A549 (cell line): ENCODE measurements at regions not wholly inside any gene's neighbourhood (a gene's known extent, or its start where the extent isn't known, plus 50 kb on each side); places are given as distances from the start of the nearest gene placed in this dataset.

Experiments used
- ATAC-seq, 2 experiments: fragments of 200-7000 bp in 1 of 2; fragments of >200 bp in 1 of 2; cut with Nextera tagmentation in 1 of 2; cut with Tn5 transposase in 1 of 2; 3 replicates each; pipeline versions ENCODE4 v1.8.0 to v1.9.1; 2018 to 2020; ENCODE audit warnings: mild to moderate bottlenecking in 1 of 2, moderate library complexity in 1 of 2
- CTCF ChIA-PET: fragments of 300-600 bp; sonication (Branson Sonifier 250); formaldehyde crosslinking; extraction: SDS; loops from one replicate; lab custom pipeline; 2021; ENCODE audit warnings: antibody characterized with exemption, inconsistent platforms; lab: Yijun Ruan, JAX
- POLR2A ChIA-PET: fragments of 350-600 bp; formaldehyde crosslinking; extraction: SDS; loops from one replicate; lab custom pipeline; 2021; ENCODE audit warnings: antibody characterized with exemption, inconsistent platforms; lab: Yijun Ruan, JAX
- DNase-seq, 2 experiments: peaks; one replicate each; pipeline versions ENCODE4 v3.0.0 to v3.0.0-alpha.2; 2011 to 2016; ENCODE audit warnings: low read depth in 1 of 2, low spot score in 1 of 2
- FAIRE-seq: peaks from 2 replicates; lab custom pipeline; 2011; peaks lifted over from hg19 to GRCh38; lab: Jason Lieb, UNC
- H3K27ac ChIP-seq, 2 experiments: fragments of >200 bp; sonication (Bioruptor Twin); formaldehyde crosslinking; 3 replicates each; pipeline ENCODE4 v1.5.1; 2016 to 2017
- H3K4me1 ChIP-seq: fragments of >200 bp; sonication (Bioruptor Twin); formaldehyde crosslinking; 3 replicates; pipeline ENCODE4 v1.6.1; 2016
- H3K4me2 ChIP-seq: fragments of >200 bp; sonication (Bioruptor Twin); formaldehyde crosslinking; 3 replicates; pipeline ENCODE4 v1.6.1; 2016
- H3K4me3 ChIP-seq: fragments of >200 bp; sonication (Bioruptor Twin); formaldehyde crosslinking; 3 replicates; pipeline ENCODE4 v1.5.1; 2016
- H3K9me3 ChIP-seq: fragments of >200 bp; sonication (Bioruptor Twin); formaldehyde crosslinking; 3 replicates; pipeline ENCODE4 v1.6.1; 2016
- BCL3 ChIP-seq: fragments of >200 bp; sonication (Bioruptor Twin); formaldehyde crosslinking; IDR thresholded peaks from 3 replicates; pipeline ENCODE4 v1.6.1; 2016
- E2F6 ChIP-seq: IDR thresholded peaks from 2 replicates; pipeline ENCODE4 v1.6.1; 2012; ENCODE audit warnings: low read depth, borderline replicate concordance
- FOSB ChIP-seq: fragments of 250-450 bp; sonication (Bioruptor Pico); IDR thresholded peaks from 2 replicates; pipeline ENCODE4 v1.5.0; 2020; ENCODE audit warnings: mild to moderate bottlenecking, moderate library complexity
- FOXS1 ChIP-seq: fragments of 250-450 bp; sonication (Bioruptor Pico); IDR thresholded peaks from 2 replicates; pipeline ENCODE4 v1.5.0; 2020; ENCODE audit warnings: mild to moderate bottlenecking, moderate library complexity
- GATA3 ChIP-seq: IDR thresholded peaks from 2 replicates; pipeline ENCODE4 v1.6.1; 2012; ENCODE audit warnings: borderline replicate concordance
- HDAC2 ChIP-seq: fragments of 200-600 bp; sonication (generic); IDR thresholded peaks from 2 replicates; pipeline ENCODE4 v1.6.1; 2016
- HOXB13 ChIP-seq: fragments of 250-450 bp; sonication (Bioruptor Pico); IDR thresholded peaks from 2 replicates; pipeline ENCODE4 v1.5.0; 2020; ENCODE audit warnings: low read depth, mild to moderate bottlenecking, moderate library complexity
- JUN ChIP-seq, 2 experiments: fragments of >200 bp; sonication (Bioruptor Twin); formaldehyde crosslinking; IDR thresholded peaks; 2 replicates in 1 of 2; 3 replicates in 1 of 2; pipeline ENCODE4 v1.6.1; 2016 to 2017
- JUNB ChIP-seq: fragments of >200 bp; sonication (Bioruptor Twin); formaldehyde crosslinking; IDR thresholded peaks from 2 replicates; pipeline ENCODE4 v1.6.1; 2016
- KDM1A ChIP-seq: fragments of 200-600 bp; sonication (generic); IDR thresholded peaks from 2 replicates; pipeline ENCODE4 v1.6.1; 2016; ENCODE audit warnings: low read depth, mild to moderate bottlenecking
- MAFK ChIP-seq: fragments of 450-650 bp; IDR thresholded peaks from 2 replicates; pipeline ENCODE4 v1.6.1; 2014; ENCODE audit not compliant: partially characterized antibody
- MAX ChIP-seq: IDR thresholded peaks from 2 replicates; pipeline ENCODE4 v1.6.1; 2012
- MAZ ChIP-seq: fragments of 150-350 bp; IDR thresholded peaks from 2 replicates; pipeline ENCODE4 v1.6.1; 2014; ENCODE audit warnings: antibody characterized with exemption, low read depth, low read length, borderline replicate concordance
- NFE2L2 ChIP-seq: fragments of 150-350 bp; conservative IDR thresholded peaks from 2 replicates; pipeline ENCODE4 v1.6.1; 2014; ENCODE audit warnings: low read length
- NR3C1 ChIP-seq: fragments of >200 bp; sonication (Bioruptor Twin); formaldehyde crosslinking; IDR thresholded peaks from 3 replicates; pipeline ENCODE4 v1.6.1; 2017
- PHF8 ChIP-seq: fragments of 200-600 bp; sonication (generic); IDR thresholded peaks from 2 replicates; pipeline ENCODE4 v1.6.1; 2016; ENCODE audit warnings: low read depth, mild to moderate bottlenecking, antibody characterized with exemption, moderate library complexity, borderline replicate concordance
- REST ChIP-seq: fragments of 200-600 bp; sonication (generic); IDR thresholded peaks from 2 replicates; pipeline ENCODE4 v1.6.1; 2016; ENCODE audit warnings: antibody characterized with exemption, mild to moderate bottlenecking, moderate library complexity
- USF2 ChIP-seq: fragments of 450-650 bp; IDR thresholded peaks from 2 replicates; pipeline ENCODE4 v1.6.1; 2014; ENCODE audit warnings: antibody characterized with exemption
- ZC3H11A ChIP-seq: fragments of 450-650 bp; IDR thresholded peaks from 2 replicates; pipeline ENCODE4 v1.6.1; 2014; ENCODE audit warnings: antibody characterized with exemption, mild to moderate bottlenecking
- ZNF302 ChIP-seq: fragments of 250-450 bp; sonication (Bioruptor Pico); IDR thresholded peaks from 2 replicates; pipeline ENCODE4 v1.9.0; 2021; ENCODE audit warnings: inconsistent platforms, mild to moderate bottlenecking, moderate library complexity
- WGBS: methylation state at CpG from one replicate; pipeline ENCODE4 v1.1.6; 2017; ENCODE audit errors: missing lambda C conversion rate; 5-methylcytosine and 5-hydroxymethylcytosine counted together
- TF ChIP-seq, protein P1 (sequence below): fragments of 150-350 bp; IDR thresholded peaks from 2 replicates; pipeline ENCODE4 v1.6.1; 2014; ENCODE audit warnings: low read depth, mild to moderate bottlenecking, low read length
- TF ChIP-seq, protein P2 (sequence below): fragments of 250-450 bp; sonication (Bioruptor Pico); IDR thresholded peaks from 2 replicates; pipeline ENCODE4 v1.5.0; 2020; ENCODE audit warnings: low read depth, mild to moderate bottlenecking, moderate library complexity
- TF ChIP-seq, protein P3 (sequence below): IDR thresholded peaks from 2 replicates; pipeline ENCODE4 v1.6.1; 2012

- FAIRE-seq (no peak), ATAC-seq (no peak), DNase-seq (no peak)
- ChIA-PET CTCF (no interaction called here), POLR2A (no interaction called here)
- no peak overlapping the region for H3K4me2 ChIP-seq
- H3K4me3 ChIP-seq = no peak overlapping the region
- H3K27ac ChIP-seq = no peak overlapping the region
- H3K4me1 ChIP-seq = no peaks in the 10 kb centered on the region
- no peaks in the 10 kb centered on the region for H3K9me3 ChIP-seq
- no peak for TF ChIP-seq HOXB13 (CRISPR knock-in tag)
- TF ChIP-seq PHF8 = no peak
- no peak for TF ChIP-seq MAFK
Observed at GRCh38 chr6:141033101-141033500, 1099.6 kb upstream of the GJE1 start.

GRCh38 chr6:141029908-141030307, 1102.8 kb upstream of the GJE1 start:
- WGBS = 81% methylated on average over 1 of the region's 1 CpG
- H3K4me3 ChIP-seq = no peak overlapping the region
- no peak for ATAC-seq

DNA sequence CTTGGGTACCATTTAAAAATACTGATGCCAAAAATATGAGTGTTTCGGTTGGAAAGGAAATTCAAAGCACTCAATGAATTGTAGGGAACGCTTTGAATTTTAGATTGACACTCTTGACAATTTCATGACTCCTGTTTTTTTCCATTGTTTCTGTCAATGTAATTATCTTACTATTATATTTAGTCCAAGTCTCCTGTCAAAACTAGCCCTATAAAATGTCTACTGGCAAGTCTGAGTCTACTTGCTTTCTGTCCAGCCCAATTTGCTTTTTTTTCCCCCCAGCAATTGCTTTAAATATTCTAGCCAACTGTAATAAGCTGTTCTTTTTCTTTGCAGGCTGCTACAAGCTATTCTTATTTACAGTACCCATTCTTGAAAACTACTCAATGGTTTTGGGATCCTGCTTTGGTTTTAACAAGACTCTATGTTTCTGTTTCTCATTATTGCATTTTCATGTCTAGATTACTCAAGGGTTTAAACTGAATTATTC, 1103.9 kb upstream of the GJE1 start:
- FAIRE-seq (no peak), DNase-seq (no peak), ATAC-seq (no peak)
- Histone ChIP-seq H3K4me1 (peaks cover 5% of the 10 kb centered on the region; the same call in 1 of the 3 replicates), H3K27ac (no peak overlapping the region), H3K4me3 (no peak overlapping the region), H3K4me2 (no peak overlapping the region), H3K9me3 (no peaks in the 10 kb centered on the region)
- 69% methylated on average over 2 of the region's 2 CpGs for WGBS
- CTCF ChIA-PET = no interaction called here
- no peak for TF ChIP-seq USF2
- no peak for TF ChIP-seq NR3C1
- TF ChIP-seq MAZ = no peak
- no peak for TF ChIP-seq JUN (IDR thresholded peaks at IDR 0.05)
- TF ChIP-seq ZNF302 (CRISPR knock-in tag) = no peak
- no peak for TF ChIP-seq GATA3
- TF ChIP-seq KDM1A = no peak
- TF ChIP-seq E2F6 = no peak
- no peak for TF ChIP-seq MAX
- TF ChIP-seq REST = no peak
- TF ChIP-seq HDAC2 = no peak
- no peak for TF ChIP-seq FOSB
- TF ChIP-seq, protein P1, sequence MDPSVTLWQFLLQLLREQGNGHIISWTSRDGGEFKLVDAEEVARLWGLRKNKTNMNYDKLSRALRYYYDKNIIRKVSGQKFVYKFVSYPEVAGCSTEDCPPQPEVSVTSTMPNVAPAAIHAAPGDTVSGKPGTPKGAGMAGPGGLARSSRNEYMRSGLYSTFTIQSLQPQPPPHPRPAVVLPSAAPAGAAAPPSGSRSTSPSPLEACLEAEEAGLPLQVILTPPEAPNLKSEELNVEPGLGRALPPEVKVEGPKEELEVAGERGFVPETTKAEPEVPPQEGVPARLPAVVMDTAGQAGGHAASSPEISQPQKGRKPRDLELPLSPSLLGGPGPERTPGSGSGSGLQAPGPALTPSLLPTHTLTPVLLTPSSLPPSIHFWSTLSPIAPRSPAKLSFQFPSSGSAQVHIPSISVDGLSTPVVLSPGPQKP = no peak
- TF ChIP-seq BCL3 = no peak
- TF ChIP-seq ZC3H11A = no peak
- no peak for TF ChIP-seq JUNB
- no peak for TF ChIP-seq NFE2L2
- TF ChIP-seq, protein P2, sequence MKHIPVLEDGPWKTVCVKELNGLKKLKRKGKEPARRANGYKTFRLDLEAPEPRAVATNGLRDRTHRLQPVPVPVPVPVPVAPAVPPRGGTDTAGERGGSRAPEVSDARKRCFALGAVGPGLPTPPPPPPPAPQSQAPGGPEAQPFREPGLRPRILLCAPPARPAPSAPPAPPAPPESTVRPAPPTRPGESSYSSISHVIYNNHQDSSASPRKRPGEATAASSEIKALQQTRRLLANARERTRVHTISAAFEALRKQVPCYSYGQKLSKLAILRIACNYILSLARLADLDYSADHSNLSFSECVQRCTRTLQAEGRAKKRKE = no peak
- POLR2A ChIA-PET = no interaction called here

More at GRCh38 chr6:141029908-141030307, 1102.8 kb upstream of the GJE1 start:
- Histone ChIP-seq H3K9me3 (no peaks in the 10 kb centered on the region), H3K4me1 (peaks cover 5% of the 10 kb centered on the region; the same call in 1 of the 3 replicates), H3K4me2 (no peak overlapping the region), H3K27ac (no peak overlapping the region)
- CTCF ChIA-PET = no interaction called here
- POLR2A ChIA-PET = no interaction called here
- FAIRE-seq = no peak
- no peak for DNase-seq
- TF ChIP-seq FOXS1 (CRISPR knock-in tag) = no peak
- no peak for TF ChIP-seq NR3C1
- TF ChIP-seq, protein P3, sequence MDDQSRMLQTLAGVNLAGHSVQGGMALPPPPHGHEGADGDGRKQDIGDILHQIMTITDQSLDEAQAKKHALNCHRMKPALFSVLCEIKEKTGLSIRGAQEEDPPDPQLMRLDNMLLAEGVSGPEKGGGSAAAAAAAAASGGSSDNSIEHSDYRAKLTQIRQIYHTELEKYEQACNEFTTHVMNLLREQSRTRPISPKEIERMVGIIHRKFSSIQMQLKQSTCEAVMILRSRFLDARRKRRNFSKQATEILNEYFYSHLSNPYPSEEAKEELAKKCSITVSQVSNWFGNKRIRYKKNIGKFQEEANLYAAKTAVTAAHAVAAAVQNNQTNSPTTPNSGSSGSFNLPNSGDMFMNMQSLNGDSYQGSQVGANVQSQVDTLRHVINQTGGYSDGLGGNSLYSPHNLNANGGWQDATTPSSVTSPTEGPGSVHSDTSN = no peak
